ENCODE measurements at regions not wholly inside any gene's neighbourhood (a gene's known extent, or its start where the extent isn't known, plus 50 kb on each side); places are given as distances from the start of the nearest gene placed in this dataset.

GRCh38 chr13:84380866-84381265, 498.6 kb upstream of the SLITRK1 start:
- no peak for TF ChIP-seq CEBPB (IDR thresholded peaks at IDR 0.05; ENCODE audit: low read depth, low read length)
- TF ChIP-seq CTCF (conservative IDR thresholded peaks at IDR 0.05; ENCODE audit: low read depth, low read length), result no peak
- no peak for TF ChIP-seq RAD21 (IDR thresholded peaks at IDR 0.05; ENCODE audit: low read length)
- no peak for TF ChIP-seq POLR2A (IDR thresholded peaks at IDR 0.05; ENCODE audit: low read depth, low read length)
- TF ChIP-seq RFX5 (IDR thresholded peaks at IDR 0.05; ENCODE audit: low read depth, low read length), result no peak
- no peak for TF ChIP-seq MAZ (IDR thresholded peaks at IDR 0.05; ENCODE audit: borderline replicate concordance, low read depth, low read length)
- no peak for TF ChIP-seq SMC3 (IDR thresholded peaks at IDR 0.05; ENCODE audit: low read depth, low read length)
- TF ChIP-seq RCOR1 (IDR thresholded peaks at IDR 0.05; ENCODE audit: insufficient replicate concordance, low read length), result no peak
- TF ChIP-seq USF2 (IDR thresholded peaks at IDR 0.05; ENCODE audit: low read depth, low read length), result no peak
- no peak for TF ChIP-seq MAFK (IDR thresholded peaks at IDR 0.05; ENCODE audit: low read depth, low read length)

All from IMR-90 (cell line).